Hepatocyte (in vitro differentiated cells): ENCODE measurements at regions not wholly inside any gene's neighbourhood (a gene's known extent, or its start where the extent isn't known, plus 50 kb on each side); places are given as distances from the start of the nearest gene placed in this dataset.

Source experiments
- DNase-seq: peaks from one replicate; pipeline ENCODE4 v3.0.0-alpha.2; 2016; ENCODE audit warnings: low spot score
- H2AFZ ChIP-seq: fragments of 200-600 bp; sonication (generic); 2 replicates; pipeline ENCODE4 v1.6.0; 2016; ENCODE audit warnings: antibody characterized with exemption, mild to moderate bottlenecking
- H3K27ac ChIP-seq: fragments of 200-600 bp; sonication (generic); 2 replicates; pipeline ENCODE4 v1.5.1; 2016; ENCODE audit warnings: mild to moderate bottlenecking
- H3K27me3 ChIP-seq: fragments of 200-600 bp; sonication (generic); 2 replicates; pipeline ENCODE4 v1.6.1; 2016
- H3K36me3 ChIP-seq: fragments of 200-600 bp; sonication (generic); replicated peaks from 2 replicates; pipeline ENCODE4 v1.5.1; 2016; ENCODE audit warnings: low read depth; ENCODE audit not compliant: insufficient read depth
- H3K4me1 ChIP-seq: fragments of 200-600 bp; sonication (generic); 2 replicates; pipeline ENCODE4 v1.5.1; 2016; ENCODE audit warnings: mild to moderate bottlenecking, moderate library complexity; ENCODE audit not compliant: insufficient read depth
- H3K4me2 ChIP-seq: fragments of 200-600 bp; sonication (generic); 2 replicates; pipeline ENCODE4 v1.6.0; 2016
- H3K4me3 ChIP-seq: fragments of 200-600 bp; sonication (generic); 2 replicates; pipeline ENCODE4 v1.5.1; 2016; ENCODE audit warnings: mild to moderate bottlenecking
- H3K79me2 ChIP-seq: fragments of 200-600 bp; sonication (generic); 2 replicates; pipeline ENCODE4 v1.6.0; 2017; ENCODE audit warnings: mild to moderate bottlenecking
- H3K9me2 ChIP-seq: fragments of 200-600 bp; sonication (generic); replicated peaks from 2 replicates; pipeline ENCODE4 v1.6.0; 2017; ENCODE audit warnings: mild to moderate bottlenecking; ENCODE audit not compliant: insufficient read depth
- H3K9me3 ChIP-seq: fragments of 200-600 bp; sonication (generic); 2 replicates; pipeline ENCODE4 v1.5.1; 2016; ENCODE audit warnings: low read depth, mild to moderate bottlenecking
- H4K20me1 ChIP-seq: fragments of 200-600 bp; sonication (generic); 2 replicates; pipeline ENCODE4 v1.6.0; 2016; ENCODE audit warnings: mild to moderate bottlenecking; ENCODE audit not compliant: insufficient read depth, poor library complexity, severe bottlenecking
- EZH2 ChIP-seq: fragments of 200-600 bp; sonication (generic); IDR thresholded peaks from 2 replicates; pipeline ENCODE4 v1.6.1; 2016; ENCODE audit warnings: antibody characterized with exemption, mild to moderate bottlenecking, borderline replicate concordance
- EZH2phosphoT487 ChIP-seq: fragments of 200-600 bp; sonication (generic); IDR thresholded peaks from one replicate; pipeline ENCODE4 v1.6.1; 2018; ENCODE audit warnings: antibody characterized with exemption, mild to moderate bottlenecking, low read depth, moderate library complexity; ENCODE audit not compliant: unreplicated experiment, severe bottlenecking
- WGBS: methylation state at CpG from one replicate; pipeline ENCODE4 v1.1.6; 2016; ENCODE audit warnings: low lambda C conversion rate; ENCODE audit errors: missing lambda C conversion rate; 5-methylcytosine and 5-hydroxymethylcytosine counted together
- TF ChIP-seq, protein P1 (sequence below): fragments of 200-600 bp; sonication (generic); IDR thresholded peaks from 2 replicates; pipeline ENCODE4 v1.5.1; 2016; ENCODE audit warnings: antibody characterized with exemption, mild to moderate bottlenecking; ENCODE audit not compliant: poor library complexity

DNA sequence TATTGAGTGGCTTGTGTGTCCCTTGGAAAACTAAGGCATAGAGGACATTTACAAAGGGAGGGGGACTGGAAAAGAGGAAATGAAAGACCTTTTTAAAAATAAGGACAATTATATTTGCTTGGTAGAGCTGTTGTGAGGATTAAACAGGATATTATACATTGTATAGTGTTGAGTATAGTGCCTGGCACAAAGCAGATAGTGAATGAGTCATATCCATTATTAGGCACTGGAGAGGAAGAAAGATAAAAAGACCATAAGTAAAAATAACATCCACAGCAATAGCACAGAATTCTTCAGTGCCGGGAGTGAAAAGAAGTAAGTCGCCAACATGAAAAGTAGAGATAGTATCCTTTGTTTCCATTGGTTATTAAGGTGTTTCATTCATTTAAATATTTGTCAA, 623.3 kb downstream of the PDCD6IP start:
- no peak overlapping the region for H3K27ac ChIP-seq
- no peaks in the 10 kb centered on the region for H4K20me1 ChIP-seq
- WGBS, result 88% methylated on average over 2 of the region's 2 CpGs
- H3K4me1 ChIP-seq, result no peaks in the 10 kb centered on the region
- H3K27me3 ChIP-seq, result no peaks in the 10 kb centered on the region
- no peak overlapping the region for H3K4me3 ChIP-seq
- H2AFZ ChIP-seq, result no peak overlapping the region
- H3K4me2 ChIP-seq, result no peak overlapping the region
- no peaks in the 10 kb centered on the region for H3K9me3 ChIP-seq
- TF ChIP-seq, protein P1, sequence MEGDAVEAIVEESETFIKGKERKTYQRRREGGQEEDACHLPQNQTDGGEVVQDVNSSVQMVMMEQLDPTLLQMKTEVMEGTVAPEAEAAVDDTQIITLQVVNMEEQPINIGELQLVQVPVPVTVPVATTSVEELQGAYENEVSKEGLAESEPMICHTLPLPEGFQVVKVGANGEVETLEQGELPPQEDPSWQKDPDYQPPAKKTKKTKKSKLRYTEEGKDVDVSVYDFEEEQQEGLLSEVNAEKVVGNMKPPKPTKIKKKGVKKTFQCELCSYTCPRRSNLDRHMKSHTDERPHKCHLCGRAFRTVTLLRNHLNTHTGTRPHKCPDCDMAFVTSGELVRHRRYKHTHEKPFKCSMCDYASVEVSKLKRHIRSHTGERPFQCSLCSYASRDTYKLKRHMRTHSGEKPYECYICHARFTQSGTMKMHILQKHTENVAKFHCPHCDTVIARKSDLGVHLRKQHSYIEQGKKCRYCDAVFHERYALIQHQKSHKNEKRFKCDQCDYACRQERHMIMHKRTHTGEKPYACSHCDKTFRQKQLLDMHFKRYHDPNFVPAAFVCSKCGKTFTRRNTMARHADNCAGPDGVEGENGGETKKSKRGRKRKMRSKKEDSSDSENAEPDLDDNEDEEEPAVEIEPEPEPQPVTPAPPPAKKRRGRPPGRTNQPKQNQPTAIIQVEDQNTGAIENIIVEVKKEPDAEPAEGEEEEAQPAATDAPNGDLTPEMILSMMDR, result no peak
- TF ChIP-seq EZH2, result no peak
- no peak for TF ChIP-seq EZH2phosphoT487
- no peak for DNase-seq
- H3K36me3 ChIP-seq, result no peaks in the 10 kb centered on the region
- no peaks in the 10 kb centered on the region for H3K9me2 ChIP-seq
- no peaks in the 10 kb centered on the region for H3K79me2 ChIP-seq

GRCh38 chr3:34439796-34440195, 641.4 kb downstream of the PDCD6IP start:
- H3K9me2 ChIP-seq, result no peaks in the 10 kb centered on the region
- H3K4me3 ChIP-seq, result no peak overlapping the region
- H3K27me3 ChIP-seq, result no peaks in the 10 kb centered on the region
- no peak overlapping the region for H3K4me2 ChIP-seq
- H2AFZ ChIP-seq, result no peak overlapping the region
- H3K9me3 ChIP-seq, result no peaks in the 10 kb centered on the region
- H3K79me2 ChIP-seq, result no peaks in the 10 kb centered on the region
- H3K4me1 ChIP-seq, result no peaks in the 10 kb centered on the region
- H3K27ac ChIP-seq, result no peak overlapping the region
- H4K20me1 ChIP-seq, result no peaks in the 10 kb centered on the region
- no peak for DNase-seq
- TF ChIP-seq, protein P1, result no peak
- TF ChIP-seq EZH2phosphoT487 (no peak), EZH2 (no peak)
- 83% methylated on average over 2 of the region's 2 CpGs for WGBS
- H3K36me3 ChIP-seq, result no peaks in the 10 kb centered on the region

GRCh38 chr3:34444137-34444536, 645.7 kb downstream of the PDCD6IP start:
- Histone ChIP-seq H3K27me3 (no peaks in the 10 kb centered on the region), H2AFZ (no peak overlapping the region), H3K9me3 (no peaks in the 10 kb centered on the region), H3K79me2 (no peaks in the 10 kb centered on the region), H3K4me3 (no peak overlapping the region), H3K4me1 (no peaks in the 10 kb centered on the region), H3K36me3 (no peaks in the 10 kb centered on the region), H3K27ac (no peak overlapping the region), H3K9me2 (no peaks in the 10 kb centered on the region), H4K20me1 (no peaks in the 10 kb centered on the region), H3K4me2 (no peak overlapping the region)
- no peak for DNase-seq
- no peak for TF ChIP-seq EZH2phosphoT487
- no peak for TF ChIP-seq EZH2
- TF ChIP-seq, protein P1, result no peak

DNA sequence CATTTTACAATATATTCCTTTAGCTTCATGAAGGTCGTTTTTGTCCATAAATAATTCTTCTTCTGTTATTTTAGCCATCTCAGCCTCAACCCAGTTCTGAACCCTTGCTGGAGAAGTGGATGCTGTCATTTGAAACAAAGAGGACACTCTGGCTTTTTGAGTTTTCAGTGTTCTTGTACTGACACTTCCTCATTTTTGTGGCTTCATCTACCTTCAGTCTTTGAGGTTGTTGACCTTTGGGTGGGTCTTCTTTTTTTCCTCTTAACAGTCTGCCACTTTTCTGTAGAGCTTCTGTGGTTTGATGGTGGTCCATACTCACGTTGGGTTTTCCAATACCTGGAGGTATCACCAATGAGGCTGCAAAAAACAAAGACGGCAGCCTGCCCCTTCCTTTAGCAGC, 650.9 kb downstream of the PDCD6IP start:
- no peaks in the 10 kb centered on the region for H4K20me1 ChIP-seq
- 72% methylated on average over 3 of the region's 3 CpGs for whole genome bisulfite sequencing

More for the DNA sequence above, 650.9 kb downstream of the PDCD6IP start:
- Histone ChIP-seq H2AFZ (no peak overlapping the region), H3K27me3 (no peaks in the 10 kb centered on the region), H3K27ac (no peak overlapping the region), H3K4me1 (no peaks in the 10 kb centered on the region), H3K36me3 (no peaks in the 10 kb centered on the region), H3K9me2 (no peaks in the 10 kb centered on the region), H3K4me2 (no peak overlapping the region), H3K4me3 (no peak overlapping the region), H3K79me2 (no peaks in the 10 kb centered on the region), H3K9me3 (no peaks in the 10 kb centered on the region)
- no peak for DNase-seq
- TF ChIP-seq EZH2phosphoT487 (no peak), EZH2 (no peak)
- TF ChIP-seq, protein P1, result no peak
